OCI-LY1 (cell line): ENCODE measurements at regions not wholly inside any gene's neighbourhood (a gene's known extent, or its start where the extent isn't known, plus 50 kb on each side); places are given as distances from the start of the nearest gene placed in this dataset.

Experiments used
- CTCF ChIP-seq: fragments of 200-600 bp; sonication (generic), shearing (Covaris generic); IDR thresholded peaks from 2 replicates; pipeline ENCODE4 v1.5.1; 2017; ENCODE audit warnings: mild to moderate bottlenecking, antibody characterized with exemption, low read length, moderate library complexity, mixed read lengths
- EZH2 ChIP-seq: fragments of 200-600 bp; sonication (generic), shearing (Covaris generic); IDR thresholded peaks from 2 replicates; pipeline ENCODE4 v1.8.0; 2017; ENCODE audit warnings: borderline replicate concordance, mixed run types, mild to moderate bottlenecking, antibody characterized with exemption, low read length, moderate library complexity, mixed read lengths

DNA sequence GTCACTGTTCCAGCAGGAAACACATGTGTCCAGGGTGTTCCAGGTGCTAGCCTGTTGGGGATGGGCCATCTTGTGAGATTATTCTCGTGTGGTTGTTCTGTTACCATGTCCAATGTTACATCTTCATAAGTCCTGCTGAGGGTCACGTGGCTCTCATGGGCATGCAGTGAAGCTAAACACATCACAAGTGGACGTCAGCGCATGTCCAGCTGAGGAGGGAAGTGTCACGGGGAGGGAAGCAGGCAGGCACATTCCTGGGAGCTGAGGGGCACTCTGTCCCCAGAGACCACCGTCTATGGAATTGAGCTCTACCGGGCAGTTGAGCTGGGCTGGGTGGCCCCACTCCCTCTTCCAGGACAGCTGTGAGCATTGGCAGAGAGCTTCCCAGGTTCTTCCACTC is 155.3 kb upstream of the TWIST2 start:
- TF ChIP-seq CTCF (no peak), EZH2 (no peak)
